K562 (cell line): ENCODE measurements at regions not wholly inside any gene's neighbourhood (a gene's known extent, or its start where the extent isn't known, plus 50 kb on each side); places are given as distances from the start of the nearest gene placed in this dataset.
A peak's percentile ranks its signal among the peaks of the same experiment; 100 is the strongest.

Experiments
- ARID1B ChIP-seq: fragments of 450-650 bp; IDR thresholded peaks from 2 replicates; pipeline ENCODE4 v1.6.1; 2016; ENCODE audit warnings: antibody characterized with exemption, mild to moderate bottlenecking, inconsistent platforms
- CEBPB ChIP-seq: fragments of 450-650 bp; IDR thresholded peaks from 2 replicates; pipeline ENCODE4 v1.6.1; 2016; ENCODE audit warnings: missing genetic modification characterization, missing compliant biosample characterization
- EP300 ChIP-seq: IDR thresholded peaks from 2 replicates; pipeline ENCODE4 v1.6.1; 2012; ENCODE audit warnings: low read length, improper control_type of control experiment
- IRF2 ChIP-seq: sonication (generic); formaldehyde crosslinking; IDR thresholded peaks from 2 replicates; pipeline ENCODE4 v1.8.1; 2022; ENCODE audit warnings: mild to moderate bottlenecking, missing genetic modification reagents
- JUNB ChIP-seq: fragments of 450-650 bp; formaldehyde crosslinking; conservative IDR thresholded peaks from 2 replicates; pipeline ENCODE4 v1.4.0; 2020; ENCODE audit warnings: mild to moderate bottlenecking
- KLF10 ChIP-seq: fragments of 250-450 bp; sonication (Bioruptor Pico); IDR thresholded peaks from 2 replicates; pipeline ENCODE4 v1.6.1; 2021; ENCODE audit warnings: matching md5 sums
- NELFE ChIP-seq: IDR thresholded peaks from 2 replicates; pipeline ENCODE4 v1.6.1; 2011; ENCODE audit warnings: mild to moderate bottlenecking; ENCODE audit not compliant: insufficient read depth, insufficient read length
- NFATC3 ChIP-seq: fragments of 450-650 bp; IDR thresholded peaks from 2 replicates; pipeline ENCODE4 v1.6.1; 2017; ENCODE audit warnings: mild to moderate bottlenecking
- RCOR1 ChIP-seq, 2 experiments: IDR thresholded peaks; 2 replicates each; pipeline ENCODE4 v1.6.1; 2012; ENCODE audit warnings: low read depth in 2 of 2, low read length in 2 of 2, borderline replicate concordance in 1 of 2, improper control_type of control experiment in 1 of 2
- SP2 ChIP-seq: IDR thresholded peaks from 2 replicates; pipeline ENCODE4 v1.6.1; 2011; ENCODE audit warnings: mild to moderate bottlenecking, low read depth, low read length, moderate library complexity; ENCODE audit not compliant: poor library complexity, severe bottlenecking; ENCODE audit errors: extremely low read depth
- TEAD4 ChIP-seq, 2 experiments: sonication (generic) in 1 of 2; formaldehyde crosslinking in 1 of 2; IDR thresholded peaks; 2 replicates each; pipeline versions ENCODE4 v1.6.1 to v1.8.0; 2012 to 2022; ENCODE audit warnings: borderline replicate concordance in 1 of 2, inconsistent platforms in 1 of 2, low read length in 1 of 2, mild to moderate bottlenecking in 1 of 2, missing genetic modification reagents in 1 of 2
- TRIM24 ChIP-seq, 2 experiments: fragments of 450-650 bp; IDR thresholded peaks; 2 replicates each; pipeline ENCODE4 v1.6.1; 2016
- ZFP30 ChIP-seq: fragments of 250-450 bp; sonication (Bioruptor Pico); IDR thresholded peaks from 2 replicates; pipeline ENCODE4 v1.8.0; 2022; ENCODE audit warnings: moderate library complexity, mild to moderate bottlenecking, inconsistent platforms, borderline replicate concordance
- ZKSCAN8 ChIP-seq: fragments of 200-800 bp; sonication (Bioruptor generic); IDR thresholded peaks from 2 replicates; pipeline ENCODE4 v1.6.1; 2016; ENCODE audit warnings: missing genetic modification characterization, missing compliant biosample characterization
- ZNF133 ChIP-seq: fragments of 250-450 bp; sonication (Bioruptor Pico); IDR thresholded peaks from 2 replicates; pipeline ENCODE4 v1.4.0; 2020; ENCODE audit warnings: mild to moderate bottlenecking
- ZNF696 ChIP-seq: fragments of 250-450 bp; sonication (Bioruptor Pico); conservative IDR thresholded peaks from 2 replicates; pipeline ENCODE4 v1.4.0; 2020; ENCODE audit warnings: mild to moderate bottlenecking, moderate library complexity
- ZNF76 ChIP-seq: fragments of 250-450 bp; sonication (Bioruptor Pico); IDR thresholded peaks from 2 replicates; pipeline ENCODE4 v1.4.0; 2020; ENCODE audit warnings: mild to moderate bottlenecking, moderate library complexity, borderline replicate concordance
- TF ChIP-seq, protein P1 (sequence below): fragments of 450-650 bp; IDR thresholded peaks from 2 replicates; pipeline ENCODE4 v1.6.1; 2017; ENCODE audit warnings: mild to moderate bottlenecking, moderate library complexity
- TF ChIP-seq, protein P2 (sequence below), 2 experiments: fragments of 450-650 bp; formaldehyde crosslinking in 1 of 2; IDR thresholded peaks; 2 replicates each; pipeline versions ENCODE4 v1.4.0 to v1.6.1; 2014 to 2020; ENCODE audit warnings: mild to moderate bottlenecking in 2 of 2, borderline replicate concordance in 1 of 2, low read depth in 1 of 2

DNA sequence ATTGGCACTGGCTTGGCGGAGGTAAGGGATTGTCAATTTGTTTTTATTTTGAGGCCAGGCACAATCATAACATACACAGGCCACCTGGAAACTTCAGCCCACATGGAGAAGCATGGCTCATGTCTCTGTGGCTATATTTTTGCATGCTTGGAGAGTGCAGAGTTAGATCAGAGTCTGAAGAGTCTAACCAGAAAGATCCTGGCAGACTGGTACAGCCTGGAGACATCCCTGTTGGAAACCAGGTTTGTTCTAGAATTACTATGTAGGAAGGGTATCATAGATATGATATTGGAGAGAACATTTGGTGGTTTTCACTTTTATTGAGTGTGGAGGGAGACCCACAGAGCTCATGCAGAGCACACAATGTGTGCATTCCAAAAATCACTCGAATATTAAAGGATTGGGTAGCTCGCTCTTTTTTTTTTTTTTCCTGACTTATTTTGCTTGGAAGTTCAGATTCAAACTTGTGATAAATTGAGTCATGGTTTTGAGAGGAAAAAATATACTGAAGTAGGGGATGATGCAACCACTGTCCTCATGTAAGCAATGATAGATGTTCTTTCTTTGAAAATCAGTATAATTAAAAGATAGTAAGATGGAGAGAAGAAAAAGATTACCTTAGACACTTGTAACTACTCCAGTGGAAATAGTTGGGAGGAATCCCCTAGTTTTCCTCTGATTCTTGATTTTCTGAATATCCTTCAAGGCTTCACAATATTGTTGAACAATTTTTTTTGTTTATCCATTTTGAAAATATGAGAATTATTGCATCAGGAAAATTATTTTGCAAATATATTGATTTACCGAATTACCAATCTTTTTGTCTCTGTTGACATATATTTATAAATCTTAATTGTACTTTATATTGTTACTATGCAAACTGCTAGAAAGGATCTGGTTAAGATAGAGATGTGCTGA lies 185.7 kb upstream of the ZEB2 start (continued):
- TF ChIP-seq ZKSCAN8 (CRISPR knock-in tag): no peak
- TF ChIP-seq ARID1B: peak; percentile 46; the same call in 1 of the 2 replicates
- TF ChIP-seq, protein P1, sequence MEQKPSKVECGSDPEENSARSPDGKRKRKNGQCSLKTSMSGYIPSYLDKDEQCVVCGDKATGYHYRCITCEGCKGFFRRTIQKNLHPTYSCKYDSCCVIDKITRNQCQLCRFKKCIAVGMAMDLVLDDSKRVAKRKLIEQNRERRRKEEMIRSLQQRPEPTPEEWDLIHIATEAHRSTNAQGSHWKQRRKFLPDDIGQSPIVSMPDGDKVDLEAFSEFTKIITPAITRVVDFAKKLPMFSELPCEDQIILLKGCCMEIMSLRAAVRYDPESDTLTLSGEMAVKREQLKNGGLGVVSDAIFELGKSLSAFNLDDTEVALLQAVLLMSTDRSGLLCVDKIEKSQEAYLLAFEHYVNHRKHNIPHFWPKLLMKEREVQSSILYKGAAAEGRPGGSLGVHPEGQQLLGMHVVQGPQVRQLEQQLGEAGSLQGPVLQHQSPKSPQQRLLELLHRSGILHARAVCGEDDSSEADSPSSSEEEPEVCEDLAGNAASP: no peak
- no peak for TF ChIP-seq ZNF696 (CRISPR knock-in tag)
- 0 out of 2 replicates have a peak, but pooled peaks have one; percentile 26 for TF ChIP-seq TEAD4 (IDR thresholded peaks at IDR 0.05; ENCODE audit: low read length)
- no peak for TF ChIP-seq TEAD4 (CRISPR knock-in tag; IDR thresholded peaks at IDR 0.05; ENCODE audit: borderline replicate concordance)
- TF ChIP-seq ZFP30 (CRISPR knock-in tag): no peak
- TF ChIP-seq NFATC3: no peak
- TF ChIP-seq NELFE: no peak
- TF ChIP-seq SP2: no peak
- no peak for TF ChIP-seq JUNB (CRISPR knock-in tag)
- TF ChIP-seq TRIM24 (IDR thresholded peaks at IDR 0.05): peak; percentile 82 to 89; a peak in 3 of 4 replicates
- peak in 1 of 2 experiments; percentile 56; a peak in 1 of 4 replicates for TF ChIP-seq RCOR1 (IDR thresholded peaks at IDR 0.05; ENCODE audit: borderline replicate concordance in 1 of 2, low read depth in 2 of 2, low read length in 2 of 2)
- peak; percentile 73 for TF ChIP-seq EP300
- no peak for TF ChIP-seq ZNF133 (CRISPR knock-in tag)
- TF ChIP-seq ZNF76 (CRISPR knock-in tag): no peak
- TF ChIP-seq, protein P2, sequence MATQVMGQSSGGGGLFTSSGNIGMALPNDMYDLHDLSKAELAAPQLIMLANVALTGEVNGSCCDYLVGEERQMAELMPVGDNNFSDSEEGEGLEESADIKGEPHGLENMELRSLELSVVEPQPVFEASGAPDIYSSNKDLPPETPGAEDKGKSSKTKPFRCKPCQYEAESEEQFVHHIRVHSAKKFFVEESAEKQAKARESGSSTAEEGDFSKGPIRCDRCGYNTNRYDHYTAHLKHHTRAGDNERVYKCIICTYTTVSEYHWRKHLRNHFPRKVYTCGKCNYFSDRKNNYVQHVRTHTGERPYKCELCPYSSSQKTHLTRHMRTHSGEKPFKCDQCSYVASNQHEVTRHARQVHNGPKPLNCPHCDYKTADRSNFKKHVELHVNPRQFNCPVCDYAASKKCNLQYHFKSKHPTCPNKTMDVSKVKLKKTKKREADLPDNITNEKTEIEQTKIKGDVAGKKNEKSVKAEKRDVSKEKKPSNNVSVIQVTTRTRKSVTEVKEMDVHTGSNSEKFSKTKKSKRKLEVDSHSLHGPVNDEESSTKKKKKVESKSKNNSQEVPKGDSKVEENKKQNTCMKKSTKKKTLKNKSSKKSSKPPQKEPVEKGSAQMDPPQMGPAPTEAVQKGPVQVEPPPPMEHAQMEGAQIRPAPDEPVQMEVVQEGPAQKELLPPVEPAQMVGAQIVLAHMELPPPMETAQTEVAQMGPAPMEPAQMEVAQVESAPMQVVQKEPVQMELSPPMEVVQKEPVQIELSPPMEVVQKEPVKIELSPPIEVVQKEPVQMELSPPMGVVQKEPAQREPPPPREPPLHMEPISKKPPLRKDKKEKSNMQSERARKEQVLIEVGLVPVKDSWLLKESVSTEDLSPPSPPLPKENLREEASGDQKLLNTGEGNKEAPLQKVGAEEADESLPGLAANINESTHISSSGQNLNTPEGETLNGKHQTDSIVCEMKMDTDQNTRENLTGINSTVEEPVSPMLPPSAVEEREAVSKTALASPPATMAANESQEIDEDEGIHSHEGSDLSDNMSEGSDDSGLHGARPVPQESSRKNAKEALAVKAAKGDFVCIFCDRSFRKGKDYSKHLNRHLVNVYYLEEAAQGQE (IDR thresholded peaks at IDR 0.05; ENCODE audit: borderline replicate concordance): no peak
- TF ChIP-seq, protein P2 (CRISPR knock-in tag; IDR thresholded peaks at IDR 0.05; ENCODE audit: low read depth): no peak
- peak; percentile 86 for TF ChIP-seq CEBPB (tag)
- no peak for TF ChIP-seq KLF10 (CRISPR knock-in tag)
- no peak for TF ChIP-seq IRF2 (CRISPR knock-in tag)
